ENCODE measurements at regions not wholly inside any gene's neighbourhood (a gene's known extent, or its start where the extent isn't known, plus 50 kb on each side); places are given as distances from the start of the nearest gene placed in this dataset.
A peak's percentile ranks its signal among the peaks of the same experiment; 100 is the strongest.

- intact Hi-C loops (cut with DNase I) = no loop called here
- Histone ChIP-seq H3K4me3 (no peak overlapping the region), H3K27ac (no peak overlapping the region), H3K27me3 (peaks cover 0 to 46% (median 6%) of the 10 kb centered on the region in 3 donors), H3K36me3 (no peaks in the 10 kb centered on the region), H3K9me3 (no peaks in the 10 kb centered on the region), H3K4me1 (no peaks in the 10 kb centered on the region)
- TF ChIP-seq POLR2AphosphoS5 (IDR thresholded peaks at IDR 0.05) (no peak), EP300 (IDR thresholded peaks at IDR 0.05) (no peak), CTCF (IDR thresholded peaks at IDR 0.05) (no peak), POLR2A (IDR thresholded peaks at IDR 0.05) (no peak)
- peak; percentile 36 for DNase-seq
- 79 to 84% methylated on average over 7 of the region's 7 CpGs for WGBS, 2 donors
These were observed 86.3 kb upstream of the RTL6 start for GRCh38 chr22:44584256-44584902.

GRCh38 chr22:44583854-44584253 is 85.8 kb upstream of the RTL6 start:
- 64 to 71% methylated on average over 12 of the region's 12 CpGs for WGBS, 2 donors
- peak; percentile 48 for DNase-seq
- H3K27ac ChIP-seq = no peak overlapping the region
- H3K4me3 ChIP-seq = no peak overlapping the region
- no peaks in the 10 kb centered on the region for H3K9me3 ChIP-seq
- peaks cover 0 to 46% (median 6%) of the 10 kb centered on the region in 3 donors for H3K27me3 ChIP-seq
- TF ChIP-seq EP300 (IDR thresholded peaks at IDR 0.05) (no peak), POLR2A (IDR thresholded peaks at IDR 0.05) (no peak), POLR2AphosphoS5 (IDR thresholded peaks at IDR 0.05) (no peak), CTCF (IDR thresholded peaks at IDR 0.05) (no peak)
- intact Hi-C loops (cut with DNase I) = no loop called here
- H3K4me1 ChIP-seq = no peaks in the 10 kb centered on the region
- H3K36me3 ChIP-seq = no peaks in the 10 kb centered on the region

GRCh38 chr22:44583061-44583760 is 85.2 kb upstream of the RTL6 start:
- no peak overlapping the region for H3K4me3 ChIP-seq
- H3K4me1 ChIP-seq = no peaks in the 10 kb centered on the region
- 52 to 75% methylated on average over 15 of the region's 15 CpGs for WGBS, 2 donors
- TF ChIP-seq POLR2A (IDR thresholded peaks at IDR 0.05) (no peak), POLR2AphosphoS5 (IDR thresholded peaks at IDR 0.05) (no peak), CTCF (IDR thresholded peaks at IDR 0.05) (no peak), EP300 (IDR thresholded peaks at IDR 0.05) (no peak)
- H3K9me3 ChIP-seq = no peaks in the 10 kb centered on the region
- no peak overlapping the region for H3K27ac ChIP-seq
- intact Hi-C loops (cut with DNase I) = no loop called here
- H3K36me3 ChIP-seq = no peaks in the 10 kb centered on the region
- peaks cover 0 to 48% (median 6%) of the 10 kb centered on the region in 3 donors for H3K27me3 ChIP-seq
- peak; percentile 38 for DNase-seq

GRCh38 chr22:44582016-44582415 is 84.0 kb upstream of the RTL6 start:
- DNase-seq = peak; percentile 35
- WGBS, 2 donors = 85 to 89% methylated on average over 10 of the region's 10 CpGs

More at GRCh38 chr22:44582016-44582415, 84.0 kb upstream of the RTL6 start:
- H3K9me3 ChIP-seq = no peaks in the 10 kb centered on the region
- TF ChIP-seq POLR2A (IDR thresholded peaks at IDR 0.05) = no peak
- no peak for TF ChIP-seq CTCF (IDR thresholded peaks at IDR 0.05)
- H3K4me1 ChIP-seq = no peaks in the 10 kb centered on the region
- no peak overlapping the region for H3K4me3 ChIP-seq
- H3K36me3 ChIP-seq = no peaks in the 10 kb centered on the region
- H3K27me3 ChIP-seq = peaks cover 0 to 50% (median 6%) of the 10 kb centered on the region in 3 donors
- H3K27ac ChIP-seq = no peak overlapping the region
- intact Hi-C loops (cut with DNase I) = no loop called here
